Muscle layer of colon (tissue), 2 donors: ENCODE measurements at regions not wholly inside any gene's neighbourhood (a gene's known extent, or its start where the extent isn't known, plus 50 kb on each side); places are given as distances from the start of the nearest gene placed in this dataset.

Experiments
- H3K27ac ChIP-seq: one replicate; pipeline ENCODE4 v1.7.0; 2013; ENCODE audit warnings: low read depth, mild to moderate bottlenecking, low read length, moderate library complexity
- H3K27me3 ChIP-seq, 2 donors: one replicate each; pipeline ENCODE4 v1.7.0; 2013; ENCODE audit warnings: low read length in 2 of 2, mild to moderate bottlenecking in 2 of 2; ENCODE audit not compliant: insufficient read depth in 2 of 2, control insufficient read depth in 1 of 2
- H3K36me3 ChIP-seq: one replicate; pipeline ENCODE4 v1.7.0; 2013; ENCODE audit warnings: mild to moderate bottlenecking, low read length; ENCODE audit not compliant: insufficient read depth
- H3K4me1 ChIP-seq: one replicate; pipeline ENCODE4 v1.7.0; 2013; ENCODE audit warnings: mild to moderate bottlenecking, low read length; ENCODE audit not compliant: insufficient read depth
- H3K4me3 ChIP-seq, 2 donors: one replicate each; pipeline ENCODE4 v1.7.0; 2013; ENCODE audit warnings: low read length in 2 of 2, low read depth in 1 of 2, mild to moderate bottlenecking in 1 of 2, moderate library complexity in 1 of 2
- H3K9ac ChIP-seq: one replicate; pipeline ENCODE4 v1.7.0; 2013; ENCODE audit warnings: low read length
- H3K9me3 ChIP-seq: one replicate; pipeline ENCODE4 v1.7.0; 2013; ENCODE audit warnings: mild to moderate bottlenecking, low read length
- donor health status: abdominal sarcoma.
- donor health status: Adenocarcinoma of cecum.

- Histone ChIP-seq H3K4me3 (no peak overlapping the region), H3K36me3 (no peaks in the 10 kb centered on the region), H3K9ac (no peak overlapping the region), H3K4me1 (peaks cover 9% of the 10 kb centered on the region), H3K9me3 (no peaks in the 10 kb centered on the region), H3K27ac (no peak overlapping the region), H3K27me3 (no peaks in the 10 kb centered on the region)
Observed at GRCh38 chr5:116842514-116842961, 267.9 kb upstream of the SEMA6A start.

- Histone ChIP-seq H3K4me3 (no peak overlapping the region), H3K9me3 (no peaks in the 10 kb centered on the region), H3K36me3 (no peaks in the 10 kb centered on the region), H3K27ac (no peak overlapping the region), H3K9ac (no peak overlapping the region), H3K4me1 (peaks cover 11% of the 10 kb centered on the region), H3K27me3 (no peaks in the 10 kb centered on the region)
Observed at GRCh38 chr5:116841734-116842133, 267.1 kb upstream of the SEMA6A start.

- Histone ChIP-seq H3K9ac (no peak overlapping the region), H3K9me3 (no peaks in the 10 kb centered on the region), H3K27me3 (no peaks in the 10 kb centered on the region), H3K27ac (no peak overlapping the region), H3K36me3 (no peaks in the 10 kb centered on the region), H3K4me1 (peaks cover 11% of the 10 kb centered on the region), H3K4me3 (no peak overlapping the region)
Observed at GRCh38 chr5:116838011-116838536, 263.5 kb upstream of the SEMA6A start.

GRCh38 chr5:116834796-116835515 is 260.3 kb upstream of the SEMA6A start:
- H3K27me3 ChIP-seq, result no peaks in the 10 kb centered on the region
- no peak overlapping the region for H3K27ac ChIP-seq
- no peak overlapping the region for H3K4me3 ChIP-seq

DNA sequence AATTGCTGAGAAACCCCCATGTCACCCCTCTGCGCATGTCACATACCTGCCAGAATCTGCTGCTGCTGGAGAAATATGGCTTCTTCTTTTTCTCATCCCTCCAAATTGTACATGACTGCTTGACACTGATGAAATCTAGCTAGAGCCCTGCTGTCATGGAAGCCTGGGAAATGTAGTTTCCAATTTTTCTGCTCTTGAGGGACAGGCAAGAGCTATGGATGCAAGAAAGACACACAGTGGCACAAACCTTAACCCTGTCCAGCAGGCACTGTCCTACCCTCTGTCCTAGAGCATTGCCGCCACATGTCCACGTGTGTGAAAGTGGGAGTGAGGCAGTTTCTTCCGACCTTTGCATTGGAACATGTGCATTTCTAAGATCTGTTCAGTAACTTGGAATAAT is 255.5 kb upstream of the SEMA6A start:
- Histone ChIP-seq H3K4me3 (no peak overlapping the region), H3K36me3 (no peaks in the 10 kb centered on the region), H3K9me3 (no peaks in the 10 kb centered on the region), H3K27me3 (no peaks in the 10 kb centered on the region), H3K9ac (no peak overlapping the region), H3K27ac (no peak overlapping the region), H3K4me1 (no peaks in the 10 kb centered on the region)

More at GRCh38 chr5:116834796-116835515, 260.3 kb upstream of the SEMA6A start:
- Histone ChIP-seq H3K36me3 (no peaks in the 10 kb centered on the region), H3K4me1 (peaks cover 11% of the 10 kb centered on the region), H3K9me3 (no peaks in the 10 kb centered on the region), H3K9ac (no peak overlapping the region)

DNA sequence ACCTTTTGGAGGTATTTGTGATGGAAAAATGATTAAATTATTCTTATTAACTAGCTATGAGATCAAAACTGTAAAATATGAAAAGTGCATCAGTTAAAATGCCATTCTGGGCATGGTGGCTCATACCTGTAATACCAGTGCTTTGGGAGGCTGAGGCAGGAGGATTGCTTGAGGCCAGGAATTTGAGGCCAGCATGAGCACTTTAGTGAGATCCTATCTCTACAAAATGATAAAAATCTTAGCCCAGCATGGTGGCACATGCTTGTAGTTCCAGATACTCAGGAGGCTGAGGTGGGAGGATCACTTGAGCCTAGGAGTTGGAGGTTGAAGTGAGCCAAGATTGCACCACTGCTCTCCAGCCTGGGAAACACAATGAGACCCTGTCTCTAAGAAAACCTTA is 252.5 kb upstream of the SEMA6A start:
- Histone ChIP-seq H3K4me1 (no peaks in the 10 kb centered on the region), H3K4me3 (no peak overlapping the region)

DNA sequence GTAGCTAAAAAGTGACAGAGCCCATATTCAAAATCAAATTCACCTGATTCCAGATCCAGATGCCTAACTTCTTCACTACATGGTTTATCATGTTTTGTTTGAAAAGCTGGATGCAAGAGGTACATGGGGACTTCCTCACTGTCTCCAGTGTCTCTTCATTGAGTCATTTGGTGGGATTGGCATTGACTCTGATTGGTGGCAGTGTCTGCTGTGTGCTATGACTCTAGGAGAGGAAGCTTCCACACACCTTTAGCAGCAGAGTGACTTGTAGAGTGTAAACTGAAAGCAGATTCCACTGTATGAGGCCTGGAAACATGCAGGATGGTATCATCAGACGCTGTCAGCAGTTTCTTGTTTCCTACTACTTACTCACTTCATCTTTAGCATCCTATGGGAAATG is 250.9 kb upstream of the SEMA6A start:
- no peak overlapping the region for H3K9ac ChIP-seq
- H3K4me3 ChIP-seq, result no peak overlapping the region
- no peaks in the 10 kb centered on the region for H3K9me3 ChIP-seq
- H3K27me3 ChIP-seq, result no peaks in the 10 kb centered on the region
- H3K4me1 ChIP-seq, result no peaks in the 10 kb centered on the region
- H3K27ac ChIP-seq, result no peak overlapping the region
- no peaks in the 10 kb centered on the region for H3K36me3 ChIP-seq

More for the DNA sequence above, 252.5 kb upstream of the SEMA6A start:
- Histone ChIP-seq H3K27ac (no peak overlapping the region), H3K36me3 (no peaks in the 10 kb centered on the region), H3K9me3 (no peaks in the 10 kb centered on the region), H3K27me3 (no peaks in the 10 kb centered on the region), H3K9ac (no peak overlapping the region)

GRCh38 chr5:116824751-116825438 is 250.3 kb upstream of the SEMA6A start:
- no peaks in the 10 kb centered on the region for H3K4me1 ChIP-seq
- H3K27ac ChIP-seq, result no peak overlapping the region
- no peaks in the 10 kb centered on the region for H3K27me3 ChIP-seq
- H3K4me3 ChIP-seq, result no peak overlapping the region
- H3K36me3 ChIP-seq, result no peaks in the 10 kb centered on the region
- no peaks in the 10 kb centered on the region for H3K9me3 ChIP-seq
- H3K9ac ChIP-seq, result no peak overlapping the region

- no peak overlapping the region for H3K9ac ChIP-seq
- no peaks in the 10 kb centered on the region for H3K4me1 ChIP-seq
- no peaks in the 10 kb centered on the region for H3K9me3 ChIP-seq
- H3K27me3 ChIP-seq, result no peaks in the 10 kb centered on the region
- H3K36me3 ChIP-seq, result no peaks in the 10 kb centered on the region
- H3K4me3 ChIP-seq, result no peak overlapping the region
- no peak overlapping the region for H3K27ac ChIP-seq
Observed at GRCh38 chr5:116814626-116815385, 240.2 kb upstream of the SEMA6A start.

GRCh38 chr5:116813906-116814305 is 239.3 kb upstream of the SEMA6A start:
- Histone ChIP-seq H3K36me3 (no peaks in the 10 kb centered on the region), H3K9me3 (no peaks in the 10 kb centered on the region), H3K27ac (no peak overlapping the region), H3K27me3 (no peaks in the 10 kb centered on the region), H3K4me3 (no peak overlapping the region), H3K4me1 (no peaks in the 10 kb centered on the region), H3K9ac (no peak overlapping the region)

- H3K9me3 ChIP-seq, result no peaks in the 10 kb centered on the region
- no peak overlapping the region for H3K4me3 ChIP-seq
- H3K9ac ChIP-seq, result no peak overlapping the region
- H3K36me3 ChIP-seq, result no peaks in the 10 kb centered on the region
- H3K27me3 ChIP-seq, result no peaks in the 10 kb centered on the region
- H3K27ac ChIP-seq, result no peak overlapping the region
- no peaks in the 10 kb centered on the region for H3K4me1 ChIP-seq
Observed at GRCh38 chr5:116813356-116813755, 238.7 kb upstream of the SEMA6A start.
